SK-N-SH treated with all-trans-retinoic acid at 6 μM for 48 hours (cell line): ENCODE measurements at regions not wholly inside any gene's neighbourhood (a gene's known extent, or its start where the extent isn't known, plus 50 kb on each side); places are given as distances from the start of the nearest gene placed in this dataset.

Source experiments
- ATAC-seq: fragments of 200-7000 bp; cut with Tn5 transposase; 3 replicates; pipeline ENCODE4 v1.9.1; 2020; ENCODE audit warnings: mild to moderate bottlenecking, moderate library complexity
- ARNTL ChIP-seq: fragments of 450-650 bp; formaldehyde crosslinking; IDR thresholded peaks from 2 replicates; pipeline ENCODE4 v1.5.0; 2020; ENCODE audit warnings: low read depth, mild to moderate bottlenecking, moderate library complexity, borderline replicate concordance
- BACH2 ChIP-seq: fragments of 250-450 bp; sonication (Bioruptor Pico); IDR thresholded peaks from 2 replicates; pipeline ENCODE4 v1.9.0; 2021; ENCODE audit warnings: mild to moderate bottlenecking, borderline replicate concordance
- CREB5 ChIP-seq: fragments of 250-450 bp; sonication (Bioruptor Pico); IDR thresholded peaks from 2 replicates; pipeline ENCODE4 v1.5.1; 2020; ENCODE audit warnings: low read depth, mild to moderate bottlenecking, moderate library complexity
- ESRRG ChIP-seq: fragments of 250-450 bp; sonication (Bioruptor Pico); IDR thresholded peaks from 2 replicates; pipeline ENCODE4 v1.6.1; 2021; ENCODE audit warnings: mild to moderate bottlenecking
- GLIS3 ChIP-seq: fragments of 250-450 bp; sonication (Bioruptor Pico); IDR thresholded peaks from 2 replicates; pipeline ENCODE4 v1.5.0; 2020; ENCODE audit warnings: mild to moderate bottlenecking, moderate library complexity
- ISL1 ChIP-seq: fragments of 250-450 bp; sonication (Bioruptor Pico); IDR thresholded peaks from 2 replicates; pipeline ENCODE4 v2.1.2; 2022; ENCODE audit warnings: mild to moderate bottlenecking, moderate library complexity
- PATZ1 ChIP-seq: fragments of 250-450 bp; sonication (Bioruptor Pico); IDR thresholded peaks from 2 replicates; pipeline ENCODE4 v1.8.0; 2020; ENCODE audit warnings: mild to moderate bottlenecking, moderate library complexity, borderline replicate concordance
- POU6F1 ChIP-seq: fragments of 250-450 bp; sonication (Bioruptor Pico); IDR thresholded peaks from 2 replicates; pipeline ENCODE4 v1.8.0; 2021; ENCODE audit warnings: low read depth, mild to moderate bottlenecking, moderate library complexity, borderline replicate concordance
- RARB ChIP-seq: fragments of 250-450 bp; sonication (Bioruptor Pico); IDR thresholded peaks from 2 replicates; pipeline ENCODE4 v1.8.0; 2021; ENCODE audit warnings: mild to moderate bottlenecking, moderate library complexity
- SNAI2 ChIP-seq: fragments of 250-450 bp; sonication (Bioruptor Pico); IDR thresholded peaks from 2 replicates; pipeline ENCODE4 v1.5.0; 2020; ENCODE audit warnings: mild to moderate bottlenecking, moderate library complexity
- TCF4 ChIP-seq: fragments of 250-450 bp; sonication (Bioruptor Pico); IDR thresholded peaks from 2 replicates; pipeline ENCODE4 v1.8.0; 2021; ENCODE audit warnings: mild to moderate bottlenecking, moderate library complexity, borderline replicate concordance
- TOX ChIP-seq: fragments of 250-450 bp; sonication (Bioruptor Pico); IDR thresholded peaks from 2 replicates; pipeline ENCODE4 v1.8.0; 2021; ENCODE audit warnings: mild to moderate bottlenecking, moderate library complexity, borderline replicate concordance
- TSHZ2 ChIP-seq: fragments of 250-450 bp; sonication (Bioruptor Pico); IDR thresholded peaks from 2 replicates; pipeline ENCODE4 v1.5.0; 2020; ENCODE audit warnings: mild to moderate bottlenecking, moderate library complexity
- ZC3H10 ChIP-seq: fragments of 250-450 bp; sonication (Bioruptor Pico); IDR thresholded peaks from 2 replicates; pipeline ENCODE4 v1.5.1; 2021; ENCODE audit warnings: mild to moderate bottlenecking, moderate library complexity
- ZFP3 ChIP-seq: fragments of 250-450 bp; sonication (Bioruptor Pico); IDR thresholded peaks from 2 replicates; pipeline ENCODE4 v1.5.0; 2020; ENCODE audit warnings: mild to moderate bottlenecking, moderate library complexity
- ZFP30 ChIP-seq: fragments of 450-650 bp; formaldehyde crosslinking; IDR thresholded peaks from 2 replicates; pipeline ENCODE4 v1.5.0; 2022; ENCODE audit warnings: mild to moderate bottlenecking, moderate library complexity
- ZNF565 ChIP-seq: fragments of 450-650 bp; formaldehyde crosslinking; conservative IDR thresholded peaks from 2 replicates; pipeline ENCODE4 v1.5.0; 2020; ENCODE audit warnings: low read depth, mild to moderate bottlenecking, moderate library complexity
- ZNF8 ChIP-seq: fragments of 450-650 bp; formaldehyde crosslinking; IDR thresholded peaks from 2 replicates; pipeline ENCODE4 v1.5.0; 2020; ENCODE audit warnings: mild to moderate bottlenecking, moderate library complexity

GRCh38 chr6:21467091-21467490, 126.5 kb upstream of the SOX4 start:
- ATAC-seq: no peak
- no peak for TF ChIP-seq ZNF565 (CRISPR knock-in tag)
- no peak for TF ChIP-seq POU6F1
- TF ChIP-seq TCF4 (CRISPR knock-in tag): no peak
- TF ChIP-seq ARNTL (CRISPR knock-in tag): no peak
- TF ChIP-seq ZFP3 (CRISPR knock-in tag): no peak
- TF ChIP-seq PATZ1 (CRISPR knock-in tag): no peak

- TF ChIP-seq GLIS3 (no peak), ZFP30 (CRISPR knock-in tag) (no peak), TSHZ2 (CRISPR knock-in tag) (no peak), BACH2 (CRISPR knock-in tag) (no peak), PATZ1 (CRISPR knock-in tag) (no peak), TOX (CRISPR knock-in tag) (no peak), TCF4 (CRISPR knock-in tag) (no peak), RARB (CRISPR knock-in tag) (no peak), ZNF8 (no peak), ISL1 (no peak), SNAI2 (CRISPR knock-in tag) (no peak), ZNF565 (CRISPR knock-in tag) (no peak), CREB5 (CRISPR knock-in tag) (no peak), POU6F1 (no peak), ARNTL (CRISPR knock-in tag) (no peak)
- ATAC-seq: no peak
Measured at GRCh38 chr6:21468461-21468860, 125.1 kb upstream of the SOX4 start.

GRCh38 chr6:21469213-21469612, 124.3 kb upstream of the SOX4 start:
- no peak for ATAC-seq
- TF ChIP-seq ZFP30 (CRISPR knock-in tag): no peak
- TF ChIP-seq ESRRG (CRISPR knock-in tag): no peak
- no peak for TF ChIP-seq GLIS3

GRCh38 chr6:21476112-21476511, 117.4 kb upstream of the SOX4 start:
- TF ChIP-seq RARB (CRISPR knock-in tag): no peak
- TF ChIP-seq CREB5 (CRISPR knock-in tag): no peak
- TF ChIP-seq TSHZ2 (CRISPR knock-in tag): no peak
- TF ChIP-seq TOX (CRISPR knock-in tag): no peak
- TF ChIP-seq ZC3H10 (CRISPR knock-in tag): no peak
- no peak for TF ChIP-seq SNAI2 (CRISPR knock-in tag)
- no peak for TF ChIP-seq GLIS3
- TF ChIP-seq ZFP3 (CRISPR knock-in tag): no peak
- ATAC-seq: no peak
